ENCODE measurements at regions not wholly inside any gene's neighbourhood (a gene's known extent, or its start where the extent isn't known, plus 50 kb on each side); places are given as distances from the start of the nearest gene placed in this dataset.
"Not testable (repeated sequence)": the region's sequence is repeated elsewhere in the genome, so short reads cannot be mapped to it uniquely, and the experiment has no call there.

DNA sequence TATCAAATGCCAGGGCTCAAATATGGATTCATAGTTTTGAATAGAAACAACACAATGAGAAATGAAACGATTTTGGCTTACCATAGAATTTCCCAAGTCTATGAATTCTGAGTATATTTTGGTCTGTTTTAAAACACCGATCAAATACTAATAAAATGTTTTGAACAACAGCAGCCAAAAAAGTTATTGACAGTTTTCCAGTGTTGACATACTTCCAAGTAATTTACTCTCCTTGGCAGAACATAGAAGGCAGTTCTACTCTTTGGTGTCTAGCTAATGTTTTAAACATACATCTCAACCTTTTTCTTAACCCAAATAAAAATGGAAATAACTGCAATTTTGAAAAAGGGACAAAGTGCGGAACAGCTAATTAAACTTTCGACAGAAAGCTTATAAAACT is 1419.8 kb downstream of the ADGRL3 start:
- no peak for DNase-seq (ENCODE audit: low read depth)
- no peak for TF ChIP-seq CTCF (conservative IDR thresholded peaks at IDR 0.05; ENCODE audit: low read depth, low read length)
- H3K4me3 ChIP-seq (ENCODE audit: low read depth, low read length) = no peak overlapping the region

DNA sequence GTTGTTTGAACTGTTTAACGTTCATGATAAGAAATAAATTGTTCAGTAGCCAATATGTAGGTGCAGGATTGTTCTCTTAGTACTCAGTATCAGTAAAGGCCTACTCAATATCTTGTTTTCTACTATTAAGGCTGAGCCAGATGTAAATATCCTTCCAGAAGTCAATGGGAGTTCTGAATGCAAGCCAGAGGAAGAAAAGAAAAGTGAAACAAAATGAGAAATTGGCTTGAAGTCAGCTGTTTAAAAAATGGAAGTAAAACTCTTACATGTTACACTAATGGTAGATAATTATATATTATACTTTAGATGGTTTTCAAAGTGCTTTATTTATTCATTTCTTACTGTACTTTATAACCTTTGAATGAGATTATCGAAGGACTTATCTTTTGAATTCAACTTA is 1417.9 kb downstream of the ADGRL3 start:
- DNase-seq (ENCODE audit: low read depth) = no peak
- no peak overlapping the region for H3K4me3 ChIP-seq (ENCODE audit: low read depth, low read length)
- no peak for TF ChIP-seq CTCF (conservative IDR thresholded peaks at IDR 0.05; ENCODE audit: low read depth, low read length)

DNA sequence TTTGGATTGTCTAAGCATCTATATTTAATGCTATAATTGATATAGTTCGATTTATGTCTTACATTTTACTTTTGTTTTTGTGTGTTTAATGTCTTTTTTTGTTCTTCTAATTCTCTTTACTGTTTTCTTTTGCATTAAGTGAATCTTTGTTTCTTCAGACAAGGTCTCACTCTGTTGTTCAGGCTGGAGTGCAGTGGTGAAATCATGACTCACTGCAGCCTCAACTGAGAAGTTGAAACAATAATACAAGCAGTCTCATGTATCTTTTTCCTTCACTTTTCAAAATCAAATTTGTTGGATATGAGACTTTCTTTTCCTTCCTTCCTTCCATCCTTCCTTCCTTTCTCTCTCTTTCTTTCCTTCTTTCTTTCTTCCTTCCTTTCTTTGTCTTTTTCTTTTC is 1401.6 kb downstream of the ADGRL3 start:
- no peak overlapping the region for H3K4me3 ChIP-seq (ENCODE audit: low read depth, low read length)
- no peak for TF ChIP-seq CTCF (conservative IDR thresholded peaks at IDR 0.05; ENCODE audit: low read depth, low read length)
- DNase-seq (ENCODE audit: low read depth) = no peak

DNA sequence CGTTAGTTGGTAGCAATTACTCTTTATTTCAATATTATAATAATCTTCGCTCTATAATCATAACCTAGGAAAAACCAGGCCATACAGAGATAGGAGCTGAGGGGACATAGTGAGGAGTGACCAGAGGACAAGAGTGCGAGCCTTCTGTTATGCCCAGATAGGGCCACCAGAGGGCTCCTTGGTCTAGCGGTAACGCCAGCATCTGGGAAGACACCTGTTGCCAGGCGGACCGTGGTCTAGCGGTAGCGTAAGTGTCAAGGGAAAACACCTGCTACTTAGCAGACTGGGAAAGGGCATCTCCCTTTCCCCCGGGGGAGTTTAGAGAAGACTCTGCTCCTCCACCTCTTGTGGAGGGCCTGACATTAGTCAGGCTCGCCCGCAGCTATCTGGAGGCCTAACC is 1395.1 kb downstream of the ADGRL3 start:
- H3K4me3 ChIP-seq (ENCODE audit: low read depth, low read length); DNase-seq (ENCODE audit: low read depth): not testable (repeated sequence)
- TF ChIP-seq CTCF (conservative IDR thresholded peaks at IDR 0.05; ENCODE audit: low read depth, low read length) = peak; percentile 25

DNA sequence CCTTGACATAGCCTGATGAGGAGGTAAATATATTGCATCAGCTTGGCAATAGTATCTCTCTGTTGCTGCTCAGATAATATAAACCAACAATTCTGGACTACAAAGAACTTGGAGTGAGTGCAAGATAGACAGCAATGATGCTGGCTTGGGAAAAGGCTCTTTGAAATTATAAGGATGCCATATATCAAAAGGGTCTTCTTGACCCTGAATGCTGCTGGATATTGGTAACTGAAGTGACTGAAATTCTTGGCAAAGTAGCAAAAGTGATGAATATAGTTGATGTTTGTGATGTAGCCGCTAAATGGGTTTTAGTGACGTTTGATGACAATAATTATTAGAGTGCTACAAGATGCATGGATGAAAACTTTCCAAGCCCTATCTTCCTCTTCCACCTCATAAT is 1391.6 kb downstream of the ADGRL3 start:
- no peak for TF ChIP-seq CTCF (conservative IDR thresholded peaks at IDR 0.05; ENCODE audit: low read depth, low read length)
- H3K4me3 ChIP-seq (ENCODE audit: low read depth, low read length) = no peak overlapping the region
- no peak for DNase-seq (ENCODE audit: low read depth)

- TF ChIP-seq CTCF (conservative IDR thresholded peaks at IDR 0.05; ENCODE audit: low read depth, low read length) = no peak
- DNase-seq (ENCODE audit: low read depth) = no peak
- no peak overlapping the region for H3K4me3 ChIP-seq (ENCODE audit: low read depth, low read length)
Measured at GRCh38 chr4:62588671-62589070, 1388.5 kb downstream of the ADGRL3 start.

DNA sequence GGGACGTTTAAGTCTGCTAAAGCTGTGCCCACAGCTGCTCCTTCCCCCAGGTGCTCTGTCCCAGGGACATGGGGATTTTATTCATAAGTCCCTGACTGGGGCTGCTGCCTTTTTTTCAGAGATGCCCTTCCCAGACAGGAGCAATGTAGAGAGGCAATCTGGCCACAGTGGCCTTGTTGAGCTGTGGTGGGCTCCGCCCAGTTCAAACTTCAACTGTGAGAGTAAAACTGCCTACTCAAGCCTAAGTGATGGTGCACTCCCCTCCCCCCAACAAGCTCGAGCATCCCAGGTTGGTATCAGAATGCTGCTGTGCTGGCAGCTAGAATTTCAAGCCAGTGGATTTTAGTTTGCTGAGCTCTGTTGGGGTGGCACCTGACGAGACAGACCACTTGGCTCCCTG is 1371.4 kb downstream of the ADGRL3 start:
- no peak for TF ChIP-seq CTCF (conservative IDR thresholded peaks at IDR 0.05; ENCODE audit: low read depth, low read length)
- H3K4me3 ChIP-seq (ENCODE audit: low read depth, low read length) = no peak overlapping the region
- DNase-seq (ENCODE audit: low read depth) = no peak

All from choroid plexus epithelial cell (primary cell).